NT2/D1 (cell line): ENCODE measurements at regions not wholly inside any gene's neighbourhood (a gene's known extent, or its start where the extent isn't known, plus 50 kb on each side); places are given as distances from the start of the nearest gene placed in this dataset.
"Not testable (repeated sequence)": the region's sequence is repeated elsewhere in the genome, so short reads cannot be mapped to it uniquely, and the experiment has no call there.

Experiments
- SUZ12 ChIP-seq: IDR thresholded peaks from 2 replicates; pipeline ENCODE4 v1.6.1; 2011; ENCODE audit not compliant: insufficient read length, insufficient read depth; ENCODE audit errors: extremely low read depth
- YY1 ChIP-seq: IDR thresholded peaks from 2 replicates; pipeline ENCODE4 v1.6.1; 2011; ENCODE audit not compliant: insufficient read length, insufficient read depth
- ZNF274 ChIP-seq: IDR thresholded peaks from 2 replicates; pipeline ENCODE4 v1.6.1; 2011; ENCODE audit warnings: mild to moderate bottlenecking, low read depth, low read length

- not testable (repeated sequence) for TF ChIP-seq ZNF274, YY1, SUZ12
Observed at GRCh38 chr7:57547351-57547750, 97.4 kb downstream of the ZNF716 start.
